OCI-LY7 (cell line): ENCODE measurements at regions not wholly inside any gene's neighbourhood (a gene's known extent, or its start where the extent isn't known, plus 50 kb on each side); places are given as distances from the start of the nearest gene placed in this dataset.

Experiments
- EZH2phosphoT487 ChIP-seq: fragments of 200-600 bp; sonication (generic); IDR thresholded peaks from 2 replicates; pipeline ENCODE4 v1.6.1; 2018; ENCODE audit warnings: low read depth, borderline replicate concordance, mild to moderate bottlenecking, mixed run types, antibody characterized with exemption, low read length, moderate library complexity, mixed read lengths
- TF ChIP-seq, protein P1 (sequence below): fragments of 200-600 bp; sonication (generic); conservative IDR thresholded peaks from 2 replicates; pipeline ENCODE4 v1.5.1; 2014; ENCODE audit warnings: mild to moderate bottlenecking, antibody characterized with exemption, low read length, moderate library complexity, mixed read lengths

DNA sequence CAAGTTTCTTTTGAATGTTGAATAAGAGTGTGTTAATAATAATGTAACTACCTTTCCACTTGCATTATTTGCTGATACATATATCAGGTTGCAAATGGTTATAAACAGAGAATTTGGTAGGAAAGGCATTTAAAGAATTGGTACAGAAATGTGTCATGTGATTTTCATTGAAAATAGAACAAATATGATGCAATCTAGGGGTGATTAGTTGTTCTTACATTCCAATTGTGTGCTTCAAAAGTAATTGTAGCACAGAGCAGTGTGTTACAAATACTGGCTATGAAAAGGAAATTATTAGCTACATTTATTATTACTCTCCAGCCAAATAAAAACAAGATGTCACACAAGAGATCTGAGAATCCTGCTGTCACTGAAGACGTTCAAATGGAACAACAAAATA, 61.8 kb upstream of the PRDM9 start:
- TF ChIP-seq, protein P1, sequence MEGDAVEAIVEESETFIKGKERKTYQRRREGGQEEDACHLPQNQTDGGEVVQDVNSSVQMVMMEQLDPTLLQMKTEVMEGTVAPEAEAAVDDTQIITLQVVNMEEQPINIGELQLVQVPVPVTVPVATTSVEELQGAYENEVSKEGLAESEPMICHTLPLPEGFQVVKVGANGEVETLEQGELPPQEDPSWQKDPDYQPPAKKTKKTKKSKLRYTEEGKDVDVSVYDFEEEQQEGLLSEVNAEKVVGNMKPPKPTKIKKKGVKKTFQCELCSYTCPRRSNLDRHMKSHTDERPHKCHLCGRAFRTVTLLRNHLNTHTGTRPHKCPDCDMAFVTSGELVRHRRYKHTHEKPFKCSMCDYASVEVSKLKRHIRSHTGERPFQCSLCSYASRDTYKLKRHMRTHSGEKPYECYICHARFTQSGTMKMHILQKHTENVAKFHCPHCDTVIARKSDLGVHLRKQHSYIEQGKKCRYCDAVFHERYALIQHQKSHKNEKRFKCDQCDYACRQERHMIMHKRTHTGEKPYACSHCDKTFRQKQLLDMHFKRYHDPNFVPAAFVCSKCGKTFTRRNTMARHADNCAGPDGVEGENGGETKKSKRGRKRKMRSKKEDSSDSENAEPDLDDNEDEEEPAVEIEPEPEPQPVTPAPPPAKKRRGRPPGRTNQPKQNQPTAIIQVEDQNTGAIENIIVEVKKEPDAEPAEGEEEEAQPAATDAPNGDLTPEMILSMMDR = no peak
- TF ChIP-seq EZH2phosphoT487 = no peak
